GM12892 (cell line): ENCODE measurements at regions not wholly inside any gene's neighbourhood (a gene's known extent, or its start where the extent isn't known, plus 50 kb on each side); places are given as distances from the start of the nearest gene placed in this dataset.

ENCODE experiments used
- POLR2A ChIP-seq: IDR thresholded peaks from 2 replicates; pipeline ENCODE4 v1.6.1; 2011; ENCODE audit warnings: low read depth, low read length, control low read depth
- POLR2AphosphoS5 ChIP-seq: IDR thresholded peaks from 2 replicates; pipeline ENCODE4 v1.6.1; 2011; ENCODE audit warnings: low read depth, low read length, control low read depth
- TAF1 ChIP-seq: IDR thresholded peaks from 2 replicates; pipeline ENCODE4 v1.6.1; 2011; ENCODE audit warnings: low read depth, mild to moderate bottlenecking, control low read depth, low read length, borderline replicate concordance

GRCh38 chr11:91650802-91651201 lies 573.8 kb upstream of the FAT3 start:
- TF ChIP-seq POLR2AphosphoS5 (no peak), POLR2A (no peak), TAF1 (no peak)
